ENCODE measurements at regions not wholly inside any gene's neighbourhood (a gene's known extent, or its start where the extent isn't known, plus 50 kb on each side); places are given as distances from the start of the nearest gene placed in this dataset.

DNA sequence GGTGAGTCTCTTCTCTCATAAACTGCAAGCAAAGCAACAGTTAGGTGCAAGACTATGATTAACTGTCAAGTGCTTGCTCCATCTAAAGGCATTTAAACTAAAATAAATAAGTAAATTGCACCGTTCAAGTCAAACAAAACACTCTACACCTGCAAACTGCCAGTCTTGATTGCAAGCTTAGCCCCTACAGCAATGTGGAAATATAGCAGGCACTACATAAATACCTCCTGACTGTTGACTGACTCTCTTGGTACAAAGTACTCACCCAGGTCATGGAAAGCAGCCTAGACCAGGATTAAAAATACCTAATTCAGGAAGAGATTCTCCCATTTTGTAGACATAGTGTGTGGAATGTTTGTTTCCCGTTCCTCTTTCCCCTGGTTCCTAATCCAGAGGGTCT is 176.6 kb upstream of the KLHL29 start:
- no peak overlapping the region for H3K4me3 ChIP-seq (ENCODE audit: low read depth, low read length)
- TF ChIP-seq, protein P1, sequence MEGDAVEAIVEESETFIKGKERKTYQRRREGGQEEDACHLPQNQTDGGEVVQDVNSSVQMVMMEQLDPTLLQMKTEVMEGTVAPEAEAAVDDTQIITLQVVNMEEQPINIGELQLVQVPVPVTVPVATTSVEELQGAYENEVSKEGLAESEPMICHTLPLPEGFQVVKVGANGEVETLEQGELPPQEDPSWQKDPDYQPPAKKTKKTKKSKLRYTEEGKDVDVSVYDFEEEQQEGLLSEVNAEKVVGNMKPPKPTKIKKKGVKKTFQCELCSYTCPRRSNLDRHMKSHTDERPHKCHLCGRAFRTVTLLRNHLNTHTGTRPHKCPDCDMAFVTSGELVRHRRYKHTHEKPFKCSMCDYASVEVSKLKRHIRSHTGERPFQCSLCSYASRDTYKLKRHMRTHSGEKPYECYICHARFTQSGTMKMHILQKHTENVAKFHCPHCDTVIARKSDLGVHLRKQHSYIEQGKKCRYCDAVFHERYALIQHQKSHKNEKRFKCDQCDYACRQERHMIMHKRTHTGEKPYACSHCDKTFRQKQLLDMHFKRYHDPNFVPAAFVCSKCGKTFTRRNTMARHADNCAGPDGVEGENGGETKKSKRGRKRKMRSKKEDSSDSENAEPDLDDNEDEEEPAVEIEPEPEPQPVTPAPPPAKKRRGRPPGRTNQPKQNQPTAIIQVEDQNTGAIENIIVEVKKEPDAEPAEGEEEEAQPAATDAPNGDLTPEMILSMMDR (IDR thresholded peaks at IDR 0.05; ENCODE audit: low read depth, low read length) = no peak

DNA sequence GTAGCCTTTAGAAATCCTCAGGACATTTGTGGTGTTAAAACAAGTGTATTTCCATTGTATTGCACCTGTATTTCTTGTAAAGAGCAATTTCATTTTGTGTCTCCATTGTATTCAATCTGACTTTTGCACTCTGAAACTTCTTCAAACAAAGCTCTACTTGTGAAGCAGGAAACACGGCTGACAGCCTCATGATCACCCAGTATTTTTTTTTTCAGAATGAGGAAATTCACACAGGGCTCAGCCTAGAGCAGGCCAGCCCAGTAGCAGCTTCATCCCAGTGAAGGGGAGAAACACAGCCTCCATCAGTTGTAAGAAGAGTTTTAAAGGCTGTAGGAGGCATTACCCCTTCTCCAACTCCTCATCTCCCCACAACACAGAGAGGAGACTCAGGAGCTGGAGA is 175.9 kb upstream of the KLHL29 start:
- H3K4me3 ChIP-seq (ENCODE audit: low read depth, low read length) = no peak overlapping the region
- TF ChIP-seq, protein P1 (IDR thresholded peaks at IDR 0.05; ENCODE audit: low read depth, low read length) = no peak

DNA sequence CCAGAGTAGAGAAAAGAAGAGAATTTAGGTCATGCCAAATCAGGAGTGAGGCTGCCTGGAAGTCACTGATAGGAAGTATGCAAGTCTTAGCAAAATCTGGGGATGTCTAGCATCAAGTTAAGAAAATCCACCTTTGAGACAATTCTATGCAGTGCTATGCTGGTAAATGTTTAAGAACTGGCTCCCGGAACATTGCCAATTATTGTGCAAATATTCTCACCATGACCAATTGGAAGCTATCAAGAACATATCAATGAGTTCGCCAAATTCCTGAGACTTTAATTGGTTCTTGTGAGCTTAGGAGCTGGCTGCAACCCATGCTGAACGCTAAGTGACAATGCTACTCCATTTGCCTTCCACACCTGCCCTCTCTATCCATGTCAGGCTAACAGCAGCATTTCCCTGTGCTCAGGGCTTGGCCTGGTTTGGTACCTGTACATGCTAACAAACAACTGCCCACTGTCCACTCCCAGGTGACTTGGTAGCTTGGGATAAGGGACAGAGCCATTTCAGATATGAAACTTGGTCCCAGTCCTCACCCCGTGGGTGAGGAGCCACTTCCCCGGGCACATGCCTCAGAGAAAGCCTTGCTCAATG is 172.9 kb upstream of the KLHL29 start:
- no peak overlapping the region for H3K4me3 ChIP-seq (ENCODE audit: low read depth, low read length)
- TF ChIP-seq, protein P1 (IDR thresholded peaks at IDR 0.05; ENCODE audit: low read depth, low read length) = no peak

DNA sequence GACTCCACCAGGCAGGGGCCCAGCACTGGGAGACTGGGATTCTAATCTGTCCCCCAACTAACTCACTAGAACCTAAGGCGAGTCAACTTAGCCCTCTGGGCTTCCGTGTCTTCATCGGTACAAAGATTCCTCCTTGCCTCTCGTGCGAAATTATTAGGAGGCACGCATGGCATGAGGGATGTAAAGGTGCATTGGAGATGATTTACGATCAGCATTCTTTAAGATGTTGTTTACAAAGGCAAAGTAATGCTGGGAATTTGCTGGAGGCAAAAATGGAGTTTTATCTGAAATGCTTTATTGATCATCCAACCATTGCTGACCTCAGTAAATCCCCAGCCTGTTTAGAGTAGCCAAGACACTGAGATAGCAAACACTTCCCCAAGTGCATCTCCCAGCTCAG is 171.8 kb upstream of the KLHL29 start:
- no peak overlapping the region for H3K4me3 ChIP-seq (ENCODE audit: low read depth, low read length)
- TF ChIP-seq, protein P1 (IDR thresholded peaks at IDR 0.05; ENCODE audit: low read depth, low read length) = no peak

DNA sequence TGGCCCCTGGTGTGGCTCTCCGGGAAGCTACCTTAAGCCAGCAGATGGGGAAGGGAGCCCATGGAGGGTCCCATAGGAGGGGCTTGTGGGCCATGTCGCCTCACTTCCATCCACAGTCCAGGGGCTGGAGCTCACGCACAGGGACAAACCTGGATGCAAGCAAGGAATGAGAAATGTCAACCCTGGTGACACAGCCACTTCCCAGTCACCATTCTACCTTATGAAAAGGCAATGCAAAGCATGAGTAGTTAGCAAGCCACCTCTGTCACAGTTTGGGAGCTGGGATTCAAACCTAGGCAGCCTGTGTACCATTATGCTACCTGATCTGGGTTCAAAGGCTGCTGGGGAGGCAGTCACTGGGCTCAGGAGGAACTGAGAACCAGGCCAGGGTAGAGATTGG is 170.0 kb upstream of the KLHL29 start:
- H3K4me3 ChIP-seq (ENCODE audit: low read depth, low read length) = no peak overlapping the region
- TF ChIP-seq, protein P1 (IDR thresholded peaks at IDR 0.05; ENCODE audit: low read depth, low read length) = no peak

DNA sequence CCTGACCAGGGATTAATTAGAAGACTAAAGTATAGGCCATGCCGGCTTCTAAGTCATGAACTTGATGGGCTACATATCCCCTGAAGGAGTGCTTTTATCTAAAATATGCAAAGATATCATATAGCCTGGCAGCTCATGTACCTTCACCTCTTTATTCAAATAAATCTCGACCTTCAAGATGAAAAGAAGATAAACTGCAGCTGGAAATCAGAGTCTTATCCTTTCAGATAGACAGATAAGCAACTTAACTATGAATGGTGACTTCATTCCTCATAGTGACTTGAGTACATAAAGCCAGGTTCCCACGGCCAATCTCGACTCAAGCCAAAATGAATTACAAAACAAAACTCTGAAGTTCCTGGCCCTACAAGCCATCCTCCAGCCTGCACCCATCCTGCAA is 165.3 kb upstream of the KLHL29 start:
- TF ChIP-seq, protein P1 (IDR thresholded peaks at IDR 0.05; ENCODE audit: low read depth, low read length) = no peak
- H3K4me3 ChIP-seq (ENCODE audit: low read depth, low read length) = no peak overlapping the region

DNA sequence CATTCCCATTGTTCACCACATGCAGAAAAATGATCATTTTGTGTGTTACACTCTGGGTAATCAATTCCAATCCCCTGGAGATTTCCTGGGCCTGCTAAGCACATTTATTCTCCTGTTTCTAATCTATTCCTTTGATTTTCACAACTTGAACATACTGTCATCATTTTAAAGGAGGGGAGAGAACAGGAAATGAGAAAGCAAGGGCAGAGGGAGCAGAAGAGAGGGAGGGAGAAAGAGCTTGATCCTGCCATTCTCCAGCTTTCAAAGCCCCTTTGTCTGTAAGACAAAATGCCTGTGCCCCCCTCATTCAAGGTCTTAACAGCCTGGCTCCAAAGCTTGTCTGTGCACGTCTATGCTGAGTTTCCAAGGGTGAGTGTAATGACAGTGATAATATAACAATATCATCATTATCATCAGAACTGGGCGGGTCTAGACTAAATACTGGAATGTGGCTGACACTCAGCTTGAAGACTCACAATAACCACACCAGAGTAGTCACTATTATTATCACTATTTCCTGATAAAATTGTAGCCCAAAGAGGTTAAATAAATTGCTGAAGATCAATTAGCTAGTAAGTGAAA is 164.4 kb upstream of the KLHL29 start:
- H3K4me3 ChIP-seq (ENCODE audit: low read depth, low read length) = no peak overlapping the region
- TF ChIP-seq, protein P1 (IDR thresholded peaks at IDR 0.05; ENCODE audit: low read depth, low read length) = no peak
